Lower leg skin (tissue), 4 donors: ENCODE measurements at regions not wholly inside any gene's neighbourhood (a gene's known extent, or its start where the extent isn't known, plus 50 kb on each side); places are given as distances from the start of the nearest gene placed in this dataset.

Experiments used
- DNase-seq, 2 donors: peaks; one replicate each; pipeline ENCODE4 v3.0.0-alpha.2; 2019; ENCODE audit warnings: low spot score in 2 of 2
- H3K4me3 ChIP-seq: fragments of 200-600 bp; sonication (generic); 2 replicates; pipeline ENCODE4 v1.5.1; 2017; ENCODE audit warnings: mild to moderate bottlenecking, low read depth; ENCODE audit not compliant: poor library complexity, severe bottlenecking
- CTCF ChIP-seq, 3 donors: fragments of 450-650 bp; IDR thresholded peaks; one replicate each; pipeline ENCODE4 v1.5.1; 2016; ENCODE audit warnings: antibody characterized with exemption in 3 of 3, mild to moderate bottlenecking in 3 of 3, moderate library complexity in 2 of 3
- POLR2A ChIP-seq, 2 donors: fragments of 450-650 bp; IDR thresholded peaks; one replicate each; pipeline ENCODE4 v1.6.1; 2016 to 2017; ENCODE audit warnings: antibody characterized with exemption in 2 of 2, mild to moderate bottlenecking in 1 of 2, moderate library complexity in 1 of 2
- WGBS, 2 donors: methylation state at CpG; one replicate each; pipeline ENCODE4 v1.1.5; 2018; 5-methylcytosine and 5-hydroxymethylcytosine counted together
- intact Hi-C: fragments of 100-400 bp; cut with DNase I; formaldehyde crosslinking; loops from one replicate; pipeline ENCODE4 v1.15.0; 2023; ENCODE audit warnings: low total_unique reads

DNA sequence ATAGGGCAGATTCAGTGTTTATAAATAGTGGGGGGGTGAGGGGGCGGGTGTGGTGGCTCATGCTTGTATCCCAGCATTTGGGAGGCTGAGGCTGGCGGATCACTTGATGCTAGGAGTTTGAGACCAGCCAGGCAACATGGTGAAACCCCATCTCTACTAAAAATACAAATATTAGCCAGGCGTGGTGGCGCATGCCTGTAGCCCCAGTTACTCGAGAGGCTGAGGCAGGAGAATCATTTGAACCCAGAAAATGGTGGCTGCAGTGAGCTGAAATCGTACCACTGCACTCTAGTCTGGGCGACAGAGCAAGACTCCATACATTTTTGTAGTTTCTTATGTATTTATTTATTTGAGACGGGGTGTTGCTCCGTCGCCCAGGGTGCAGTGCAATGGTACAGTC is 109.0 kb upstream of the ZNF217 start:
- no peak overlapping the region for H3K4me3 ChIP-seq
- TF ChIP-seq CTCF (IDR thresholded peaks at IDR 0.05) (no peak), POLR2A (IDR thresholded peaks at IDR 0.05) (no peak)
- DNase-seq = no peak
- 95 to 96% methylated on average over 10 of the region's 10 CpGs for WGBS, 2 donors
- intact Hi-C loops = no loop called here

DNA sequence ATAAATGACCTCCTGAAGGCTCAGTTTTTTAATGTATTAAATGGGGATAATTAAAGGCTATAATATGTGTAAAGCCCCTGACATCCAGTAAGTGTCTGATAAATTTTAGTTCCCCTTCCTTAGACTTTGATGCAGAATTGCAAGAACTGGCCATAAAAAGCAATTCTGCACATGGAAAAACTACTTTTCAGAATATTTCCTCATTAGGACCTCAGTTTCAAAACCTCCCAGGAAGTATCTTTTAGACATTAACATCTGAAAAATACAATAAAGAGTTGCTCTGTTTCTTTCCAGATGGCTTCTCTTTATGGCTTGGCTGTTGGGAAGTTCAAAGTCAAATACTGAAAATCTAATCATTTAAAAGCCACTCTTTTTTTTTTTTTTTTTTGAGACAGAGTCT is 106.3 kb upstream of the ZNF217 start:
- no peak for DNase-seq
- TF ChIP-seq CTCF (IDR thresholded peaks at IDR 0.05) = no peak
- no peak for TF ChIP-seq POLR2A (IDR thresholded peaks at IDR 0.05)
- intact Hi-C loops = no loop called here
- H3K4me3 ChIP-seq = no peak overlapping the region

GRCh38 chr20:53699085-53699674 is 105.5 kb upstream of the ZNF217 start:
- TF ChIP-seq POLR2A (IDR thresholded peaks at IDR 0.05) = no peak
- no peak for TF ChIP-seq CTCF (IDR thresholded peaks at IDR 0.05)
- DNase-seq = no peak
- intact Hi-C loops = no loop called here
- no peak overlapping the region for H3K4me3 ChIP-seq
- WGBS, 2 donors = 65 to 70% methylated on average over 3 of the region's 3 CpGs

DNA sequence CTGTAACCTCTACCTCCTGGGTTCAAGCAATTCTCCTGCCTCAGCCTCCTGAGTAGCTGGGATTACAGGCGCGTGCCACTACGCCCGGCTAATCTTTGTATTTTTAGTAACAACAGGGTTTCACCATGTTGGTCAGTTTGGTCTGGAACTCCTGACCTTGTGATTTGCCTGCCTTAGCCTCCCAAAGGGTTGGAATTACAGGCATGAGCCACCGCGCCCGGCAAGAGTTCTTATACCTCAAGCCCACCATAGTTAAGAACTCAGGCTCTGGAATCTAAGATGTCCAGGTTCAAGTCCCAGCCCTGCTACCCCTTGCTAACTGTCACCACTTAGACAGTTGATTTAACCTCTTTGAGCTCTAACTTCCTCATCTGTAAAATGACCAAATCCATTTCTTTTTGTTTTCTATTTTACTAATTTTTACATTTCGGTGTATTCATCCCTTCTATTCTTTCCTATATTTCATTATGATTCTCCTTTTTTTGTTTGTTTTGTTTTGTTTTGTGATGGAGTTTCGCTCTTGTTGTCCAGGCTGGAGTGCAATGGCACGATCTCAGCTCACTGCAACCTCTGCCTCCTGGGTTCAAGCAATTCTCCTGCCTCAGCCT is 104.8 kb upstream of the ZNF217 start:
- no peak overlapping the region for H3K4me3 ChIP-seq

DNA sequence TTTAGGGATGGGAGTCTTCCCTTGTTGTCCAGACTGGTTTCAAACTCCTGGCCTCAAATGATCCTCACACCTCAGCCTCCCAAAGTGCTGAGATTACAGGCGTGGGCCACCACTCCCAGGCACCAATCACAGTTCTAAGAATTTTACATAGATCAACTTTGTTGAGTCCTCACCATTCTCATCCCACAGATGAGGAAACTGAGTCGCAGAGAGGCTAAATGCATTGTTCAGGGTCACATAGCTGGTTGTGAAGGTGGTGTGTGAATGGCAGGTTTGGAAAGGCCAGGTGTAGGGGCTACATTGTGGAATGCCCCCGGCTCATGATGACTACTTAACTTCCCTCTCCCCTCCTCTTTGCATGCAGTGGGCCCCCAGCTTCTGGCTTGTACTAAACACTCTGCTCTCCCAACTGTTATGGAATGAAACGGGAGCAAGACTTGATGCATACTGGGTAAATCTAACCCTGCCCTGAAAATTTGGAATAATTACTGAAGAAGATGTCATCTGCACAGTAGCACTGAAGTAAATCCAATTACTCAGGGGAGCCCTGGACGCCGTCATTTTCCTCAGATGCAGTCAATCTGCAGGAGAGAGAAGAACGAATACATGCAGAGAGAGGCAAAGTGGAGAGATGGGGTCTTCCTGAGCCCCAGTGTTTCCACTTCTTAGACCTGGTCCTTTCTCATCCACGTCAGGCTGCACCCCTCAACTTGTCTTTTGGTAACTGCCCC is 102.3 kb upstream of the ZNF217 start:
- H3K4me3 ChIP-seq = no peak overlapping the region
- intact Hi-C loops = no loop called here
- no peak for DNase-seq
- TF ChIP-seq POLR2A (IDR thresholded peaks at IDR 0.05) (no peak), CTCF (IDR thresholded peaks at IDR 0.05) (no peak)
- 90 to 93% methylated on average over 8 of the region's 8 CpGs for WGBS, 2 donors

More for the DNA sequence above, 104.8 kb upstream of the ZNF217 start:
- no peak for DNase-seq
- intact Hi-C loops = no loop called here
- TF ChIP-seq POLR2A (IDR thresholded peaks at IDR 0.05) = no peak
- no peak for TF ChIP-seq CTCF (IDR thresholded peaks at IDR 0.05)
- WGBS, 2 donors = 92% methylated on average over 10 of the region's 10 CpGs
